ENCODE measurements at regions not wholly inside any gene's neighbourhood (a gene's known extent, or its start where the extent isn't known, plus 50 kb on each side); places are given as distances from the start of the nearest gene placed in this dataset.
"Not testable (repeated sequence)": the region's sequence is repeated elsewhere in the genome, so short reads cannot be mapped to it uniquely, and the experiment has no call there.

GRCh38 chr6:114824409-114824808 is 481.6 kb upstream of the HS3ST5 start:
- no TSS peak for BruUV-seq (replicated peaks)
- DNase-seq (ENCODE audit: low spot score) = no peak
- H3K4me3 ChIP-seq (ENCODE audit: low read depth, low read length, poor library complexity, severe bottlenecking) = no peak overlapping the region

GRCh38 chr6:114816678-114817077 is 473.9 kb upstream of the HS3ST5 start:
- Histone ChIP-seq H3K4me1 (ENCODE audit: insufficient read depth, low read length, poor library complexity, severe bottlenecking) (no peaks in the 10 kb centered on the region), H3K27ac (ENCODE audit: low read depth, low read length, poor library complexity, severe bottlenecking) (no peak overlapping the region), H3K9me3 (ENCODE audit: low read depth, low read length, poor library complexity, severe bottlenecking) (no peaks in the 10 kb centered on the region), H3K27me3 (replicated peaks; ENCODE audit: insufficient read depth, low read depth, low read length, poor library complexity) (no peaks in the 10 kb centered on the region), H3K36me3 (ENCODE audit: insufficient read depth, low read length, poor library complexity, severe bottlenecking) (no peaks in the 10 kb centered on the region), H3K4me3 (ENCODE audit: low read depth, low read length, poor library complexity, severe bottlenecking) (no peak overlapping the region)
- BruUV-seq (replicated peaks) = no TSS peak
- TF ChIP-seq CTCF (conservative IDR thresholded peaks at IDR 0.05; ENCODE audit: low read depth, low read length) = no peak
- TF ChIP-seq EZH2 (IDR thresholded peaks at IDR 0.05; ENCODE audit: borderline replicate concordance, low read depth, low read length, poor library complexity, severe bottlenecking) = no peak
- ChIA-PET CTCF (no interaction called here), POLR2A (ENCODE audit: low non-redundant PET) (no interaction called here)
- no peak for DNase-seq (ENCODE audit: low spot score)
- intact Hi-C loops (cut with micrococcal nuclease; ENCODE audit: unreplicated experiment) = no loop called here

More at GRCh38 chr6:114824409-114824808, 481.6 kb upstream of the HS3ST5 start:
- no peaks in the 10 kb centered on the region for H3K27me3 ChIP-seq (replicated peaks; ENCODE audit: insufficient read depth, low read depth, low read length, poor library complexity)
- no peaks in the 10 kb centered on the region for H3K9me3 ChIP-seq (ENCODE audit: low read depth, low read length, poor library complexity, severe bottlenecking)
- H3K36me3 ChIP-seq (ENCODE audit: insufficient read depth, low read length, poor library complexity, severe bottlenecking) = no peaks in the 10 kb centered on the region
- CTCF ChIA-PET = no interaction called here
- H3K4me1 ChIP-seq (ENCODE audit: insufficient read depth, low read length, poor library complexity, severe bottlenecking) = no peaks in the 10 kb centered on the region
- TF ChIP-seq EZH2 (IDR thresholded peaks at IDR 0.05; ENCODE audit: borderline replicate concordance, low read depth, low read length, poor library complexity, severe bottlenecking) (no peak), CTCF (conservative IDR thresholded peaks at IDR 0.05; ENCODE audit: low read depth, low read length) (no peak)
- intact Hi-C loops (cut with micrococcal nuclease; ENCODE audit: unreplicated experiment) = no loop called here
- POLR2A ChIA-PET (ENCODE audit: low non-redundant PET) = no interaction called here
- H3K27ac ChIP-seq (ENCODE audit: low read depth, low read length, poor library complexity, severe bottlenecking) = no peak overlapping the region

- intact Hi-C loops (cut with micrococcal nuclease; ENCODE audit: unreplicated experiment) = no loop called here
- Histone ChIP-seq H3K27me3 (replicated peaks; ENCODE audit: insufficient read depth, low read depth, low read length, poor library complexity) (no peaks in the 10 kb centered on the region), H3K9me3 (ENCODE audit: low read depth, low read length, poor library complexity, severe bottlenecking) (no peaks in the 10 kb centered on the region), H3K36me3 (ENCODE audit: insufficient read depth, low read length, poor library complexity, severe bottlenecking) (no peaks in the 10 kb centered on the region), H3K4me1 (ENCODE audit: insufficient read depth, low read length, poor library complexity, severe bottlenecking) (no peaks in the 10 kb centered on the region), H3K4me3 (ENCODE audit: low read depth, low read length, poor library complexity, severe bottlenecking) (no peak overlapping the region), H3K27ac (ENCODE audit: low read depth, low read length, poor library complexity, severe bottlenecking) (no peak overlapping the region)
- POLR2A ChIA-PET (ENCODE audit: low non-redundant PET) = no interaction called here
- DNase-seq (ENCODE audit: low spot score) = no peak
- no peak for TF ChIP-seq EZH2 (IDR thresholded peaks at IDR 0.05; ENCODE audit: borderline replicate concordance, low read depth, low read length, poor library complexity, severe bottlenecking)
- no TSS peak for BruUV-seq (replicated peaks)
- CTCF ChIA-PET = no interaction called here
These were observed 467.6 kb upstream of the HS3ST5 start for GRCh38 chr6:114810468-114810867.

- H3K9me3 ChIP-seq (ENCODE audit: low read depth, low read length, poor library complexity, severe bottlenecking); H3K4me1 ChIP-seq (ENCODE audit: insufficient read depth, low read length, poor library complexity, severe bottlenecking); H3K36me3 ChIP-seq (ENCODE audit: insufficient read depth, low read length, poor library complexity, severe bottlenecking); H3K27ac ChIP-seq (ENCODE audit: low read depth, low read length, poor library complexity, severe bottlenecking); DNase-seq (ENCODE audit: low spot score); BruUV-seq (replicated peaks); intact Hi-C loops (cut with micrococcal nuclease; ENCODE audit: unreplicated experiment); H3K27me3 ChIP-seq (replicated peaks; ENCODE audit: insufficient read depth, low read depth, low read length, poor library complexity); POLR2A ChIA-PET (ENCODE audit: low non-redundant PET); CTCF ChIA-PET; H3K4me3 ChIP-seq (ENCODE audit: low read depth, low read length, poor library complexity, severe bottlenecking): not testable (repeated sequence)
These were observed 462.6 kb upstream of the HS3ST5 start for GRCh38 chr6:114805426-114805825.

Measured in A673 (cell line).